HG02973 (cell line): ENCODE measurements at regions not wholly inside any gene's neighbourhood (a gene's known extent, or its start where the extent isn't known, plus 50 kb on each side); places are given as distances from the start of the nearest gene placed in this dataset.
"Not testable (repeated sequence)": the region's sequence is repeated elsewhere in the genome, so short reads cannot be mapped to it uniquely, and the experiment has no call there.

Experiments used
- ATAC-seq: cut with Tn5 transposase; IDR thresholded peaks from one replicate; pipeline ENCODE4 v1.9.1; 2021; ENCODE audit warnings: moderate library complexity; ENCODE audit not compliant: unreplicated experiment

DNA sequence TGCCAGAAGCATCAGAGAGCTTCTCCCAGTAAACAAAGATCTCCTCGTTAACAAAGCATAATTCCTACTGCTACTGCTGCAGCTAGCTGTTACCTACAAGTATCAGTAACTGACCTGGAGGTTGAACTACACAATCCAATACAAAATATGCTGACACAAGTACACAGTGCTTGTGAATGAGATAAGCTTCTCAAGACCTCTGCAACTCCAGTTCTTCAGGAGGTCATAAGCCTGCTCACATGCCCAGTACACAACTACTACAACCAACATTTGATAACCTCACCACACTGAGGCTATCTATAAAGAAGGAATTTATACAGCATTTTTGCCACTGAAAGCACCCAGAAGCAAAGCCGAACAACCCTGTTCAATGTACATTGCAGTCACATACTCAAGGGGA is 66.7 kb upstream of the SMARCAD1 start:
- ATAC-seq, result no peak

DNA sequence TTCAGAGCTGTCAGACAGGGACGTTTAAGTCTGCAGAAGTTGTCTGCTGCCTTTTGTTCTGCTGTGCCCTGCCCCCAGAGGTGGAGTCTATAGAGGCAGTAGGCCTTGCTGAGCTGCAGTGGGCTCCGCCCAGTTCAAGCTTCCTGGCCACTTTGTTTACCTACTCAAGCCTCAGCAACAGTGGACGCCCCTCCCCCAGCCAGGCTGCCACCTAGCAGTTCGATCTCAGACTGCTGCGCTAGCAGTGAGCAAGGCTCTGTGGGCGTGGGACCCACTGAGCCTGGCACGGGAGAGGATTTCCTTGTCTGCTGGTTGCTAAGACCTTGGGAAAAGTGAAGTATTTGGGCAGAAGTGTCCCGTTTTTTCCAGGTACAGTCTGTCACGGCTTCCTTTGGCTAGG is 59.6 kb upstream of the SMARCAD1 start:
- not testable (repeated sequence) for ATAC-seq

DNA sequence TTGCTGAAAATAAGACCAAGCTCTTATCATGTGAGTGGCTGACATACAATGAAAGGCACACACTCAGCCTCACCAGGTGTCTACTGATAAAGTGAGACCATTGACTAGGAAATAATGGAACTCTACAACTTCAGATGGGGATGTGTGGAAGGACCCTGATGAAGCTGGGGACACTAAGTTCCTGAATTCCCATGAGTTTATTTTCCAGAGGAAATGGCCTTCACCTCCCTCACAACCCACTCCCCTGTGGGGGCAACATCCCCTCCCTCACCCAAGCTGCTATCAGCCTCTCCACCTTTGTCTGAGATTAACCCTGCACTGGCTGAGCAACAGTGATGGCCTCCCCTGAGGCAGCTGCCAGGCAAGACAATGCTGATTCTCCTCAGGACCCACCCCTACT is 55.2 kb upstream of the SMARCAD1 start:
- ATAC-seq, result no peak

DNA sequence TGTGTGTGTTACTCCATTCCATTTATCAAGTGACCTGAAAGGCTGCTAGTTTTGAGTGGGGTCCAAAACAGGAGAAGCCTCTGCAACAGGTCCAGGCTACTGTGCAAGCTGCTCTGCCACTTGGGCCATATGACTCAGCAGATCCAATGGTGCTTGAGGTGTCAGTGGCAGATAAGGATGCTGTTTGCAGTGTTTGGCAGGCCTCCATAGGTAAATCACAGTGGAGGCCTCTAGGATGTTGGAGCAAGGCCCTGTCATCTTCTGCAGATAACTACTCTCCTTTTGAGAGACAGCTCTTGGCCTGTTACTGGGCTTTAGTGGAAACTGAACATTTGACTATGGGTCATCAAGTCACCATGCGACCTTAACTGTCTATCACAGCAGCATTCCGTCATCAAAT is 52.3 kb upstream of the SMARCAD1 start:
- ATAC-seq, result not testable (repeated sequence)

DNA sequence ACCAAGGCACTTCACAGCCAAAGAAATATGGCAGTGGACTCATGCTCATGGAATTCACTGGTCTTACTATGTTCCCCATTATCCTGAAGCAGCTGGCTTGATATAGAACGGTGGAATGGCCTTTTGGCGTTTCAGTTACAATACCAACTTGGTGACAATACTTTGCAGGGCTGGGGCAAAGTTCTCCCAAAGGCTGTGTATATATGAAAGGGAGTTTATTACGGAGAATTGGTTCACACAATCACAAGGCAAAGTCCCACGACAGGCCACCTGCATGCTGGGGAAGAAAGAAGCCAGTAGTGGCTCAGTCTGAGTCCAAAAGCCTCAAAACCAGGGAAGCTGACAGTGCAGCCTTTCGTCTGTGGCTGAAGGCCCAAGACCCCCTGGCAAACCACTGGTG is 50.8 kb upstream of the SMARCAD1 start:
- no peak for ATAC-seq
